Femur (tissue), 1 donor: ENCODE measurements at regions not wholly inside any gene's neighbourhood (a gene's known extent, or its start where the extent isn't known, plus 50 kb on each side); places are given as distances from the start of the nearest gene placed in this dataset.

ENCODE experiments used
- DNase-seq: peaks from one replicate; pipeline ENCODE4 v3.0.0-alpha.2; 2017

GRCh38 chr17:71237903-71238538, 882.8 kb upstream of the SOX9 start:
- DNase-seq, result no peak

- no peak for DNase-seq
These were observed 873.3 kb upstream of the SOX9 start for GRCh38 chr17:71247441-71248015.

GRCh38 chr17:71251276-71251675, 869.5 kb upstream of the SOX9 start:
- DNase-seq, result no peak

- DNase-seq, result peak; percentile 54
These were observed 868.9 kb upstream of the SOX9 start for GRCh38 chr17:71251951-71252350.

GRCh38 chr17:71252436-71252835, 868.4 kb upstream of the SOX9 start:
- DNase-seq, result no peak

GRCh38 chr17:71257096-71257495, 863.7 kb upstream of the SOX9 start:
- no peak for DNase-seq

GRCh38 chr17:71260366-71260940, 860.4 kb upstream of the SOX9 start:
- DNase-seq, result no peak

GRCh38 chr17:71262586-71262985, 858.2 kb upstream of the SOX9 start:
- DNase-seq, result no peak

GRCh38 chr17:71267668-71268067, 853.2 kb upstream of the SOX9 start:
- DNase-seq, result no peak

- DNase-seq, result no peak
These were observed 851.6 kb upstream of the SOX9 start for GRCh38 chr17:71269201-71269600.

- DNase-seq, result no peak
These were observed 847.4 kb upstream of the SOX9 start for GRCh38 chr17:71273441-71273840.

- no peak for DNase-seq
These were observed 844.7 kb upstream of the SOX9 start for GRCh38 chr17:71276079-71276478.

GRCh38 chr17:71283486-71283885, 837.3 kb upstream of the SOX9 start:
- DNase-seq, result no peak

- DNase-seq, result no peak
These were observed 836.6 kb upstream of the SOX9 start for GRCh38 chr17:71284032-71284755.

GRCh38 chr17:71286625-71287024, 834.2 kb upstream of the SOX9 start:
- no peak for DNase-seq

GRCh38 chr17:71287071-71287823, 833.6 kb upstream of the SOX9 start:
- peak; percentile 63 for DNase-seq

GRCh38 chr17:71292006-71292405, 828.8 kb upstream of the SOX9 start:
- DNase-seq, result no peak

GRCh38 chr17:71296005-71296404, 824.8 kb upstream of the SOX9 start:
- no peak for DNase-seq

GRCh38 chr17:71301063-71301462, 819.8 kb upstream of the SOX9 start:
- DNase-seq, result no peak

GRCh38 chr17:71302721-71303549, 817.9 kb upstream of the SOX9 start:
- no peak for DNase-seq

GRCh38 chr17:71304498-71305158, 816.2 kb upstream of the SOX9 start:
- DNase-seq, result no peak

- no peak for DNase-seq
These were observed 807.0 kb upstream of the SOX9 start for GRCh38 chr17:71313866-71314265.
